Right hindlimb (tissue), 1 donor: ENCODE measurements at regions not wholly inside any gene's neighbourhood (a gene's known extent, or its start where the extent isn't known, plus 50 kb on each side); places are given as distances from the start of the nearest gene placed in this dataset.

Source experiments
- DNase-seq: peaks from one replicate; pipeline ENCODE4 v3.0.0-alpha.2; 2018

DNA sequence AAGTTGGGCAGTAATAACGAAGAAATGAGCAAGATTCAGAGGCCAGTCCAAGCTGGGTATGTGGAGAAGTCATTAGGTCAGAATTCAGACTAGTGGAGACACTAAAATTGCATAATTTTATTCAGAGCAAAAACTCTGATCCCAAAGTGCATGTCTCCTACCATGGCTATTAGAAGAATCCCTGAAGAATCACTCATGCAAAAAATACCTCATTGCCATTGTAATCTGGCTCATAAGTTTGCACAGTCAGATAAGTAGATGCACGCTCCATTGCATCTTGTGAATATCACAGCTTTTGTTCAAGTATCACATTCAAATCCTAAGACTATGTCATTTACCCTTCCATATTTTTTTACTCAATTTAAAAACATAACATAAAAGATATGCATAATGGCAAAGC lies 692.2 kb upstream of the KLHL29 start:
- no peak for DNase-seq

DNA sequence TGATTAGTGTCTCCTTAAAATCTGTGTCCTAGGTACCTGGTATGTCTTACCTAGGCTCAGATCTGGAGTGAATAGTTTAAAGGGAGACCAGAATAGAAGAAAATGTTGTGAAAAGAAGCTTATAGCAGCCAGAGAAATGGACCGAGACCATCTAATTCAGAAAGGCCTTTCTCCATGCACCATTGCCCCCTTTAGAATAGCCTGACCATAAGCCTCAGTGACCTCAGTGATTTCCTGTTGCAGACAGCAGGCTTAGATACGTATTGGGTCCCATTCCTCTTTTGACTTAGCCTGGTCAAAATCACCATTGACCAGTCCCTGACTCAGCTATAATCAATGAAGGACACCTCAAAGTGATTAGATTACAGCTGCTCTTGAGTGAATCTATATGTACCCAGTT lies 690.7 kb upstream of the KLHL29 start:
- no peak for DNase-seq

DNA sequence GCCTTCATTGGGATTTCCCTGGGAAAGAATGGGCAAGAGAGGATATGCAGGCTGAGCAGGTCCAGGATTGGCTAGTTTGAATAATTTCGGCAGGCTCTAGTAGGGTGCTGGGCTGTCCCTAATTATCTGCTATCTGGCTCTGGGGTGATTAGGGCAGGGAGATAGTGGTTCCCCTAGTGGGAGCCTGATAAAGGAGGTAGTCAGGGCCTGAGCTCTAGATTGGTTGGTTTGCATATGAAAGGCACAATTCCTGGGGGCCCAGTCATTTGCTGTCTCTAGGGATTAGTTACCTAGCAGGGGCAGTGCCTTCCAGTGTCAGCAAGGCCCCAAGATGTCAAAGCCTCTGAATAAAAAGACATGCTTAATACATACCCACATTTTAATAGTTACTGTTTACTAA lies 690.1 kb upstream of the KLHL29 start:
- DNase-seq, result no peak

DNA sequence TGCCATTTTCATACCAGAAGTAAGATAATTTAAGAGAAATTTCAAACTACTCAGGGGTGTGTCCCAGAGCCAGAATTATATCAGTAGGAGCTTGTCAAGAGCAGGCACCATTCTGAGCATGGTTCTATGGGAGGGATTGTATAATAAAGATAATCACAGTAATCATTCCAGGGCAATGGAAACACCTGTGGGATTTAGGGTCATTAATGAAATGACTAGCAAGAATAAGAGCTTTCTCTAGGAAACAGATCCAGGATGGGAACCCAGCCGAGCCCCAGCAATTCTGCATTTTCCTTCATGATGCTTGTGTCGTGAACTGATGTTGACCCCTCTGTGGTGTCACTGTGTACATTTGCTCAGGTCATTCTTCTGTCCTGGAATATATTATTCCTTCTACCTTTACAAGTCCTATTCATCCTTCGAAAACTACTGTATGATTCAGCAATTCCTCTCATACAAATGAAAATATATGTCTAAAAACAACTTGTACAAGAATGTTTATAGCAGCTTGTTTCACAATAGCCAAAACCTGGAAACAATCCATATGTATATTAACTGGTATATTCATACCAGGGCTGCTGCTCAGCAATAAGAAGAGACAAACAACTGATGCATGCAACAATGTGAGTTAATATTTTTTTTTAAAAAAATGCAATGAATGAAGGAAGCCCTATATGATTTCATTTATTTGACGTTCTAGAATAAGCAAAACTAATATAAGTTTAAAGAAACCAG lies 687.8 kb upstream of the KLHL29 start:
- DNase-seq, result no peak

- peak; percentile 43 for DNase-seq
These were observed 683.3 kb upstream of the KLHL29 start for GRCh38 chr2:22701561-22702160.

- no peak for DNase-seq
These were observed 681.6 kb upstream of the KLHL29 start for GRCh38 chr2:22703286-22703920.

GRCh38 chr2:22719396-22719795 lies 665.6 kb upstream of the KLHL29 start:
- peak; percentile 19 for DNase-seq

DNA sequence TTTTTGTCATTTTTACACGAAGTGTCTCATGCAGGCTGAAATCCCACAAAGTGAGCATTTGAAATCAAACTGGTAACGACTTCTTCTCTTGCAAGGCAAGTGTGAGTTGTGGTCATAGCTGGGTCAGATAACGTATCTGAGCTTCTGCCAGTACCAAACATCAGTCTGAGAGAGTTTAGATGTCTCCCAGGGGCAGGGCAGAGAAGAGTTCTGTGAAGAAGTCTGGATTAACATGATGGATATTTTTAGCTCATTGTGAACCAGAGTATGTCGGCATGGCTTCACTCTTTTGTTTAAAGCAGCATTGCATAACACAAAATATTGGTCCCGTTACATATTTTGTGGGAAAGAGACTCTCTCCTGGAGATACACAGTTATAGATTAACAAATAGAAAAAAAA lies 655.5 kb upstream of the KLHL29 start:
- DNase-seq, result no peak

DNA sequence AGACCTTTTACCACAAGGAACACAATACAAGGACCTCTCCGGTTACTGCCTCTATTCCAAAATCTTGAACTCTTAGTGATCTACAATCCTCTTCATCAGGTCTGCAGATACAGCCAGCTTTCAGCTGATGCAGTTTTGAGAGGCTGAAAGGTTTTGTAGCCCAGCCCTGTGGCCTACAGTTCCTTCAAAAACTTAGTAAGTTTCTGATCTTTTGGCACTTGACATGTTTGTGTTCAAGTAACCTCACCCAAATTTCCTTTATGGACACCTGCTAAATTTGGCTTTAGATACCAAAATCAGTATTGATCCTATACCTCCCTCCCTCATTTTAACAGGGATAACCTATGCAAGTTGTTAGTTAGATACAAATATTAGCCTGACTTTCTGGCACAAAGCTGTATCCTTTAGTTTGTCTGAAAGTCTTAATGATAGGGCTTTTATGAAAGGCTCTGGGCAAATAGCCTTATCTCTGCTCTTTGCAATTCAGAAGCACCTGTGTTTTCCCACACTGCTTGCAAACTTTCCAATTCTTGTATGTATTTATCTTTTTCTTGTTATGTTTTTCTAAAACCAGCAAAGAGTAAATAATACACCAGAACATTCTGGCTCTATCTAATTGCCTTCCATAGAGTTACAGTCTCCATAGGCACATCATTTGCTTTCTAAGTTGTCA lies 650.5 kb upstream of the KLHL29 start:
- DNase-seq, result no peak

DNA sequence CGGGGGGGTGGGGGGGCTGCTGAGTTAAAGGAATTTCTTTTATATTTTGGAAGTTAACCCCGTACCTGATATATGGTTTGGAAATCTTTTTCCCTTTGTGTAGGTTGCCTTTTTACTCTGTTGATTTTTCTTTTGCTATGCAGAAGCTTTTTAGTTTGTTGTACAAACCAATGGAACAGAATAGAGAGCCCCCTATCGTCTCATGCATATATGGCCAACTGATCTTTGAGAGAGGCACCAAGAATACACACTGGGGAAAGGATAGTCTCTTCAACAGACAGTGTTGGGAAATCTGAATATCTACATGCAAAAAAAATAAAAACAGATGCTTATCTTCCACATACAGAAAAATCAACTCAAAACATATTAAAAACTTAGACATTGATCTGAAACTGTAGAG lies 647.8 kb upstream of the KLHL29 start:
- no peak for DNase-seq

DNA sequence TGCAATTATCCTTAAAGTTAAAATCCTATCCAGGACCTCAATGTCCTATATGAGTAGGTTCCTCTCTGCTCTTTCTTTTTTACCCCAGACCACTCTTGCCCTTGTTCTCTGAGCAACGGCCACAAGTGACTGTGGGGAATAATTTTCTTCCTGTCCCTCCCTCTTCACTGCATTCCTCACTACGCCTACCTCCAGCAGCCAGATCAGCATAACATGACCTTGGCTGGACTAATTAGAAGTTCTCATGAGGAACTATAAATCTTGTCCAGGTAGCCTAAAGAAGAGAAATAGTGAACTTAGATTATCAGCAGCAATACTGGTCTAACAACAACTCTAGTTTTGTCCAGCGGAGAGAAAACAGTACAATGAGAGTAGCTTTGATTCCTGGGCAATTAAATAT lies 643.8 kb upstream of the KLHL29 start:
- DNase-seq, result no peak

- no peak for DNase-seq
These were observed 636.1 kb upstream of the KLHL29 start for GRCh38 chr2:22748909-22749308.

GRCh38 chr2:22753476-22753875 lies 631.5 kb upstream of the KLHL29 start:
- DNase-seq, result no peak

DNA sequence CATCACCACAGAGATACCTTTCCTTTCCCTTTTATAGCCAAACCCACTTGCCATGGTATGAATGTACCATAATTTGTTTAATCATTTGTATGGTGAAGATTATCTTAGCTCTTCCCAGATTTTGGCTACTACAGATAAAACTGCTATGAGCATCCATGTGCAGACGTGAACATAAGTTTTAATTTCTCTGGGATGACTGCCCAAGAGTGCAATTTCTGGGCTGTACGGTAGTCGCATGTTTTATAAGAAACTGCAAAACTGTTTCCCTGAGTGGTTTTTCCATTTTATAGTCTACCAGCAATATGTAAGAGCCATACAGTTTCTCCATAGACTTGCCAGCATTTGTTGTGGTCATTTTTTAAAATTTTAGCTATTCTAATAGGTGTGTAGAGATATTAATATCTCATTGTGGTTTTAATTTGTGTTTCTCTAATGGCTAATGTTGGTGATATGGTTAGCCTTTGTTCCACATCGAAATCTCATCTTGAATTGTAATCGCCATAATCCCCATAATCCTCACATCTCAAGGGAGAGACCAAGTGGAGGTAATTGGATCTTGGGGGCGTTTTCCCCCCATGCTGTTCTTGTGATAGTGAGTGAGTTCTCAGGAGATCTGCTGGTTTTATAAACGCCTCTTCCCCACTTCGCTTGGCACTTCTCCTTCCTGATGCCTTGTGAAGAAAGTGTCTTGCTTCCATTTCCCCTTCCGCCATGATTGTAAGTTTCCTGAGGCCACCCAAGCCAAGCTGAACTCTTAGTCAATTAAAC lies 628.5 kb upstream of the KLHL29 start:
- no peak for DNase-seq

DNA sequence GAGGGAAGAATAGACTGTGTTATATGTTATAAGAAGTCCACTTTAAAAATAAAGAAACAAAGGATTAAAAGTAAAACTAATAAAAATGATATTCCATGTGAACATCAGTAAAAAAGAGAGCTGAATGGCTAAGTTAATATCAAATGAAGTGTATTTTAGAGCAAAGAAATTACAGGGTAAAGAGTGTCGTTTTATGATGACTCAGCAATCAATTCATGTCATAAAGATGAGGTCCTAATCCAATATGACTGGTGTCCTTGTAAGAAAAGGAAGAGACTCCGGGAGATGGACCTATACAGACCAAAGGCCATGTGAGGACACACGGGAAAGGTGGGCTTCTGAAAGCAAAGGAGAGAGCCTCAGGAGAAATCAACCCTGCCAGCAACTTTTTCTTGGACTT lies 615.5 kb upstream of the KLHL29 start:
- no peak for DNase-seq

- DNase-seq, result no peak
These were observed 600.4 kb upstream of the KLHL29 start for GRCh38 chr2:22784566-22784965.

- DNase-seq, result no peak
These were observed 598.2 kb upstream of the KLHL29 start for GRCh38 chr2:22786817-22787216.

GRCh38 chr2:22787745-22788144 lies 597.2 kb upstream of the KLHL29 start:
- DNase-seq, result no peak

- DNase-seq, result no peak
These were observed 596.1 kb upstream of the KLHL29 start for GRCh38 chr2:22788749-22789327.

- DNase-seq, result no peak
These were observed 589.6 kb upstream of the KLHL29 start for GRCh38 chr2:22795287-22795866.

DNA sequence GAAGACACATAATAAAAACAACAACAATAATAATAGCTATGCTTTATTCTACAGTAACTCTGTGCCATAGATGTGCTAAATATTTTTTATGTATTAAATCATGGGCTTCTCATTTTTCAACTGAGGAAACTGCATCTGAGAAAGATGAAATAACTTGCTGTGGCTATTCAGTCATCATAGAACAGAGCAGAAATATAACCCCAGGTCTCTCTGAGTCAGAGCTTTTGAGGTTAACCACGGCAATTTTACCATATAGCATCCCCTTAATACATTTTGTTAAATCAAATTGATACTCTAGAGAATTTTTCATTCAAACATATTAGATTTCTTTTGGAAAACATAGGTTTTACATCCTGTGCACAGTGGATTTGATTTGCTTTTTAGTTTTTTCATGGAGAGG lies 586.6 kb upstream of the KLHL29 start:
- DNase-seq, result no peak

DNA sequence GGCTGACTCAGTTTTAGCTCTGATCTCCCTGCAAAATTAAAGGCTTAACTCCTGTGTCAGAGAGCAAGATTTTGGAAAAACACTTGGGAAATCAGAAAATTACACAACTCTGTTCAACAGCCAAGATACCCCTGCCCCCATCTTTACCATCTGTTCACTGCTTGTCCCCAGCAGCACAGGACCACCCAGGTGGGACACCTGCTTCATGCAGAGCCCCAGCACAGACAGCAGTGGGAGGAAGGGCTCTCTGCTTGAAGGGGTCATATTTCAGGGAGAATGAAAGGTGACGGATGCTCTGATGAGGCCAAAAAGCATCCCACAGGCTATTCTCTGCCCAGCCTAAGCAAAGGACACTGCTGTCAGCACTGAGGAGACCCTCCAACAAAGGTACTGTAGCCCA lies 584.6 kb upstream of the KLHL29 start:
- DNase-seq, result peak; percentile 27
